DOHH2 (cell line): ENCODE measurements at regions not wholly inside any gene's neighbourhood (a gene's known extent, or its start where the extent isn't known, plus 50 kb on each side); places are given as distances from the start of the nearest gene placed in this dataset.

Experiments used
- H3F3A ChIP-seq: fragments of 200-600 bp; sonication (generic), shearing (Covaris generic); 2 replicates; pipeline ENCODE4 v1.6.0; 2016; ENCODE audit warnings: antibody characterized with exemption, mild to moderate bottlenecking; ENCODE audit not compliant: control insufficient read depth, insufficient read depth
- H3K27ac ChIP-seq: fragments of 200-600 bp; sonication (generic); 2 replicates; pipeline ENCODE4 v1.5.1; 2014; ENCODE audit warnings: low read depth, mild to moderate bottlenecking, low read length, moderate library complexity
- H3K27me3 ChIP-seq: fragments of 200-600 bp; sonication (generic); 2 replicates; pipeline ENCODE4 v1.6.1; 2014; ENCODE audit warnings: mild to moderate bottlenecking, low read length, mixed read lengths; ENCODE audit not compliant: control insufficient read depth
- H3K36me3 ChIP-seq: fragments of 200-600 bp; sonication (generic); 2 replicates; pipeline ENCODE4 v1.6.1; 2014; ENCODE audit warnings: mild to moderate bottlenecking, low read length, moderate library complexity, mixed read lengths; ENCODE audit not compliant: control insufficient read depth
- H3K4me1 ChIP-seq: fragments of 200-600 bp; sonication (generic); 2 replicates; pipeline ENCODE4 v1.6.1; 2014; ENCODE audit warnings: mild to moderate bottlenecking, low read length, mixed read lengths; ENCODE audit not compliant: control insufficient read depth
- H3K4me2 ChIP-seq: fragments of 200-600 bp; sonication (generic); 2 replicates; pipeline ENCODE4 v1.6.0; 2014; ENCODE audit warnings: mild to moderate bottlenecking, low read length, moderate library complexity
- H3K4me3 ChIP-seq: fragments of 200-600 bp; sonication (generic); 2 replicates; pipeline ENCODE4 v1.5.1; 2014; ENCODE audit warnings: mild to moderate bottlenecking, low read length, mixed read lengths
- H3K79me2 ChIP-seq: fragments of 200-600 bp; sonication (generic); 2 replicates; pipeline ENCODE4 v1.6.1; 2014; ENCODE audit warnings: mild to moderate bottlenecking, low read length, mixed read lengths; ENCODE audit not compliant: control insufficient read depth
- H3K9me2 ChIP-seq: fragments of 200-600 bp; sonication (generic); replicated peaks from 2 replicates; pipeline ENCODE4 v1.6.1; 2014; ENCODE audit warnings: mild to moderate bottlenecking, low read length, mixed read lengths; ENCODE audit not compliant: control insufficient read depth
- H3K9me3 ChIP-seq: fragments of 200-600 bp; sonication (generic); 2 replicates; pipeline ENCODE4 v1.6.1; 2014; ENCODE audit warnings: antibody characterized with exemption, low read length, mixed read lengths; ENCODE audit not compliant: control insufficient read depth, insufficient read depth
- H4K20me1 ChIP-seq: fragments of 200-600 bp; sonication (generic); 2 replicates; pipeline ENCODE4 v1.6.0; 2014; ENCODE audit warnings: low read depth, mild to moderate bottlenecking, antibody characterized with exemption, low read length, moderate library complexity; ENCODE audit not compliant: control insufficient read depth, insufficient read depth
- CTCF ChIP-seq: fragments of 200-600 bp; sonication (generic); IDR thresholded peaks from one replicate; pipeline ENCODE4 v1.5.1; 2014; ENCODE audit warnings: antibody characterized with exemption, mild to moderate bottlenecking, low read depth, low read length; ENCODE audit not compliant: poor library complexity, severe bottlenecking
- EZH2phosphoT487 ChIP-seq: fragments of 200-600 bp; sonication (generic); IDR thresholded peaks from 2 replicates; pipeline ENCODE4 v1.6.1; 2017; ENCODE audit warnings: borderline replicate concordance, mild to moderate bottlenecking, antibody characterized with exemption, low read length, moderate library complexity, mixed read lengths

- H3K27me3 ChIP-seq, result no peaks in the 10 kb centered on the region
- no peak overlapping the region for H3K4me3 ChIP-seq
- no peaks in the 10 kb centered on the region for H4K20me1 ChIP-seq
- H3K79me2 ChIP-seq, result no peaks in the 10 kb centered on the region
- H3K4me2 ChIP-seq, result no peak overlapping the region
- H3K4me1 ChIP-seq, result no peaks in the 10 kb centered on the region
- H3K36me3 ChIP-seq, result no peaks in the 10 kb centered on the region
- no peaks in the 10 kb centered on the region for H3F3A ChIP-seq
- H3K27ac ChIP-seq, result no peak overlapping the region
- no peaks in the 10 kb centered on the region for H3K9me3 ChIP-seq
- TF ChIP-seq CTCF, result no peak
- no peak for TF ChIP-seq EZH2phosphoT487
- no peaks in the 10 kb centered on the region for H3K9me2 ChIP-seq
These were observed 238.7 kb upstream of the COPS8 start for GRCh38 chr2:236847023-236847422.

- Histone ChIP-seq H3K9me2 (no peaks in the 10 kb centered on the region), H3K27ac (no peak overlapping the region), H3K79me2 (no peaks in the 10 kb centered on the region), H3K9me3 (no peaks in the 10 kb centered on the region), H3F3A (no peaks in the 10 kb centered on the region), H3K4me1 (no peaks in the 10 kb centered on the region), H3K4me2 (no peak overlapping the region), H3K36me3 (no peaks in the 10 kb centered on the region), H3K4me3 (no peak overlapping the region), H4K20me1 (no peaks in the 10 kb centered on the region), H3K27me3 (no peaks in the 10 kb centered on the region)
- no peak for TF ChIP-seq CTCF
- TF ChIP-seq EZH2phosphoT487, result no peak
These were observed 238.0 kb upstream of the COPS8 start for GRCh38 chr2:236847538-236848263.

DNA sequence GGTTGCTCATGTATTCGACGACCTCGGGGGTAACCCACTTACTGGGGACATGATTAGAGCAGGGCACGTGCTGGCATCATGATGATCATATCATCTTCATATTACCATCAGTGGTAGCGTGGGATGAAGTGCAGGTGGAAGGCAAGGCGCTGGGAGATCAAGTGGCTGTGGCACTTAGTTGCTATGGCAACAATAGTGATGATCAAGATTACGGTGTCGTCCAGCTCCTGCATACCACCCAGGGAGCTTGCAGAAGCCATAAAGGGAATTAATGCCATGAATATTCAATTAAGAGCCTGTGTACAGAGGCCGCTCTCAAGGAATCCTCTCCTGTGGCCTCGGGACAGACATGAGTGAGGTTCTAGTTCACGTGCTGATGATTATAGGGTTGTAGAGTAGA, 237.2 kb upstream of the COPS8 start:
- Histone ChIP-seq H3K27ac (no peak overlapping the region), H3K4me3 (no peak overlapping the region), H3K79me2 (no peaks in the 10 kb centered on the region), H3F3A (no peaks in the 10 kb centered on the region), H4K20me1 (no peaks in the 10 kb centered on the region), H3K4me1 (no peaks in the 10 kb centered on the region), H3K4me2 (no peak overlapping the region), H3K36me3 (no peaks in the 10 kb centered on the region), H3K9me3 (no peaks in the 10 kb centered on the region), H3K27me3 (no peaks in the 10 kb centered on the region), H3K9me2 (no peaks in the 10 kb centered on the region)
- no peak for TF ChIP-seq EZH2phosphoT487
- TF ChIP-seq CTCF, result no peak
